ENCODE measurements at regions not wholly inside any gene's neighbourhood (a gene's known extent, or its start where the extent isn't known, plus 50 kb on each side); places are given as distances from the start of the nearest gene placed in this dataset.

GRCh38 chr18:42689310-42689709, 426.2 kb downstream of the RIT2 start:
- no peak for TF ChIP-seq CTCF (conservative IDR thresholded peaks at IDR 0.05)
- Histone ChIP-seq H4K8ac (replicated peaks; ENCODE audit: insufficient read length, low read depth, low read length) (no peak overlapping the region), H3K79me1 (ENCODE audit: insufficient read depth, low read depth, low read length, poor library complexity, severe bottlenecking) (no peaks in the 10 kb centered on the region), H3K23ac (ENCODE audit: insufficient read length, low read depth, low read length) (no peak overlapping the region), H2BK15ac (ENCODE audit: low read depth, low read length) (no peak overlapping the region), H3K27me3 (ENCODE audit: insufficient read depth, low read length) (no peaks in the 10 kb centered on the region), H2BK12ac (ENCODE audit: insufficient read length, low read depth, low read length) (no peak overlapping the region), H3K4me1 (ENCODE audit: insufficient read depth, low read length) (no peaks in the 10 kb centered on the region), H3K56ac (ENCODE audit: insufficient read length, low read depth, low read length) (no peak overlapping the region), H2BK120ac (ENCODE audit: low read depth, low read length, poor library complexity, severe bottlenecking) (no peak overlapping the region), H3K4me2 (ENCODE audit: insufficient read depth, insufficient read length, low read length) (no peak overlapping the region), H4K91ac (ENCODE audit: insufficient read length, low read depth, low read length) (no peak overlapping the region), H3K18ac (ENCODE audit: insufficient read length, low read depth, low read length) (no peak overlapping the region), H3K9me3 (ENCODE audit: control insufficient read depth, low read depth, low read length) (no peaks in the 10 kb centered on the region), H3K79me2 (ENCODE audit: insufficient read depth, low read length) (no peaks in the 10 kb centered on the region), H2BK20ac (ENCODE audit: low read depth, low read length, poor library complexity, severe bottlenecking) (no peak overlapping the region), H3K27ac (ENCODE audit: insufficient read length, low read depth, low read length) (no peak overlapping the region), H3K9ac (ENCODE audit: extremely low read depth, insufficient read length, low read length) (no peak overlapping the region), H2AK5ac (ENCODE audit: insufficient read length, low read length) (no peak overlapping the region), H3K23me2 (ENCODE audit: insufficient read length, low read depth, low read length, poor library complexity, severe bottlenecking) (no peaks in the 10 kb centered on the region), H4K20me1 (ENCODE audit: control insufficient read depth, insufficient read depth, insufficient read length) (no peaks in the 10 kb centered on the region), H3K14ac (ENCODE audit: insufficient read depth, low read length) (no peak overlapping the region), H4K5ac (ENCODE audit: insufficient read length, low read depth, low read length) (no peak overlapping the region), H2BK5ac (ENCODE audit: insufficient read length, low read length) (no peak overlapping the region), H3K4ac (ENCODE audit: low read depth, low read length) (no peak overlapping the region), H3T11ph (ENCODE audit: low read length) (no peak overlapping the region), H2AFZ (ENCODE audit: low read length) (no peak overlapping the region)
- no peak for DNase-seq
- WGBS (ENCODE audit: extremely low coverage, insufficient read length, low lambda C conversion rate): no CpG with 5 or more reads among the region's 4 CpGs
- no peaks in the 10 kb centered on the region for H3K27me3 Mint-ChIP-seq (ENCODE audit: low read depth)
- peaks cover 8 to 12% of the 10 kb centered on the region in 2 experiments; a peak in 3 of 5 replicates for H3K9me3 Mint-ChIP-seq
- H3K4me3 Mint-ChIP-seq: no peak overlapping the region
- no peaks in the 10 kb centered on the region for H3K4me1 Mint-ChIP-seq
- H3K36me3 Mint-ChIP-seq (ENCODE audit: insufficient read depth in 1 of 3, low read depth in 3 of 3): peaks cover 0 to 15% (median 3%) of the 10 kb centered on the region in 3 experiments; a peak in 4 of 7 replicates
- no peak overlapping the region for H3K27ac Mint-ChIP-seq
